Hematopoietic multipotent progenitor cell (in vitro differentiated cells): ENCODE measurements at regions not wholly inside any gene's neighbourhood (a gene's known extent, or its start where the extent isn't known, plus 50 kb on each side); places are given as distances from the start of the nearest gene placed in this dataset.
"Not testable (repeated sequence)": the region's sequence is repeated elsewhere in the genome, so short reads cannot be mapped to it uniquely, and the experiment has no call there.

Experiments used
- DNase-seq, 3 donors: peaks; one replicate each; pipeline ENCODE4 v3.0.0-alpha.2; 2011 to 2015; ENCODE audit warnings: low read depth in 2 of 3, low spot score in 2 of 3

DNA sequence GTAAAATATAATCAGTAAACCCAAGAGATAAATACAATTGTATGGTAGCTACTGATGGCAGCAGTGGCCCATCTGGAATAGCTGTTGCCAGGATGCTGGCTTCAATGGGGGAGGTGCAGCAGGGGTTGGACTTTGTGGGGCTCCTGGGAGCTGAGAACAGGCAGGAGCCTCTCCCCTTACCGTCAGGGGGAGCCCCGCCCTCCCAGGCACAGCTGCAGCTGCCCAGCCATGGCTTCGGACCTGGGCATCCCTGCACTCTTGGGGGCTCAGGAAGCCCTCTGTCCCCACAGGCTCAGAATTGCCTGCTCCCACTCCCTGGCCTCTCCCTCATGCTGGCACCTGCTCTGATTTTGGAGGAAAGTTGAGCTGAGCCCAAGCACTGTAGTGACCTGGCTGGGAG, 741.1 kb downstream of the CDH11 start:
- DNase-seq: no peak

DNA sequence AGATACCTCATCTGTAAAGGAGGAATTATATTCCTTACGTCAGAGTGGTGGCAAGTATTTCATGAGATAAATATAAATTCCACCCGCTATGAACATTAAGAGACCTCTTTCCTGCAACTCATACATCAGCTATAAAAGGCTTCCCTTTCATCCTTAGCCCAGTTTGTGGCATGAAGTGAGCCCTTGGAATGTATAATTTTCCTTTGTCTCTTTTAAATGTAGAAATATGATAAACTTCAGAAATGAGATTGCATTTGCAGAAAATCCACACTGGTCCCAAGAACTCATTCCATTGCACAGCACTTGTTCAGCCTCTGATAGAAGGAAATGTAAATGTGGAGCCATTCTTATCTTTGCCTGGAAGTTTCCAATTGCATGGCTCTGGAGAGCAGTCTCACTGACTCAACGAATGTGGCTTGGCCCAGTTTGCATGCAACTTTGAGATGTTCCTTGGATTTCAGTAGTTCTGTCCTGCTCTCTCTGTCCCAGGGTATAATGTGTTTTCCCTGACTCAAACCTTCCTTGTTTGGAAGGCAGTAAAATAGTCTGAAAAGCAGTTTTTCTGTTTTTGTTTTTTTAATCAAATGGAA, 746.4 kb downstream of the CDH11 start:
- DNase-seq: no peak

GRCh38 chr16:64370112-64370511, 751.8 kb downstream of the CDH11 start:
- DNase-seq: no peak

DNA sequence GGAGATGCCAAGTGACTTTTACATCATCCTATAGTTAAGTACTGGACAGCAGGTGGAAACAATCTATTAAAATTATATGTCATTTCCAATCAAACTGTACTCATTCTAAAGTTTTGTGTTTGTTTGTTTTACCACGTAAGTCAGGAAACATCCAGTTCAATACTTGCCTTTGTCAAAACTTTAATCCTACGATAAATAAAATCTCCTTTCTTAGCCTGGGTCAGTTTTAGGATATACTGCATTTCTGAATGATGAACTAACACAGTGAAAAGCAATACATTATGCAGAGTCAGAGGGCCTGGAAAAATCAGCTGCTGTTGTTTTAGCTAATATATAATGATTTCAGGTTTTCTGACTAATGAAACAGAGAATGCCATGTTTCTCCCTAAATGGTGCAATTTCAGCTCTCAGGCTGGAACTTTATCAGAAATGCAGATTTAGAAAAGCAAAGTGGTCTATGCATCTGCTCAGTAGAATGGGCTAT, 756.4 kb downstream of the CDH11 start:
- DNase-seq: no peak

GRCh38 chr16:64364894-64365293, 757.0 kb downstream of the CDH11 start:
- no peak for DNase-seq

DNA sequence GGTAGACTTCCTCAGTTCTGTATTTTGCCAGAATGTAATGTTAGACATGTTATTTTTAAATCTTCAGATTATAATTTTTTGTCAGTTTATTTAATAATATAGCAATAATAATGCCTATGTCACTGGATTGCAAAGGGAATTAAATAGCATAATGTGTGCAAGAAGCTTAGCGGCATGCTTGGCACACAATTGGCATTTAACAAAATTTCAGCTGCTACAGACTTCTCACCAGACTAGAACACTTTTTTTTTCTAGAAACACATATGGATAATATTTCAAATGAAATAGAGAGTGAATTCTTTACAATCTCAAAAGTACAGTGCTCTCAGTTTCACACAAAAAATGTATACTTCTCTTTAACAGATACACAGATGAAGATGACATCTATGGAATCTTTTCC, 757.4 kb downstream of the CDH11 start:
- no peak for DNase-seq

GRCh38 chr16:64364016-64364415, 757.8 kb downstream of the CDH11 start:
- DNase-seq: no peak

DNA sequence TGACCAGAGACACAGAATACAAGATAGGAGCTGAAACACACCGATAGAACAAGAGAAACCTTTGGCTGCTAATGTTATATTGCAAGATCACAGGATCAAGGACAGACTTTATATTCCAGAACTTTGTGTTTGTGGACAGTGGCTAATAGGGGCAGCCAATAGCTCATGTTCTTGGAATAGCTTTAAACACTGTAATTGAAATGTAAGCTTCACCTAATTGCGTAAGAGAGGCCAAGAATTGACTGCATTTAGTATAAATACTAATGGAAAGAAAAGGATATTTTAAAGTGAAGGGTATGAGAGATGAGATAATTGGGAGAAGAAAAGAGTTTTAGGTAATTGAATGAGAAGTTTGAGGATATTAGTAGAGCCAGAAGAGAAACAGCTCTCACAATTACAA, 758.8 kb downstream of the CDH11 start:
- no peak for DNase-seq

DNA sequence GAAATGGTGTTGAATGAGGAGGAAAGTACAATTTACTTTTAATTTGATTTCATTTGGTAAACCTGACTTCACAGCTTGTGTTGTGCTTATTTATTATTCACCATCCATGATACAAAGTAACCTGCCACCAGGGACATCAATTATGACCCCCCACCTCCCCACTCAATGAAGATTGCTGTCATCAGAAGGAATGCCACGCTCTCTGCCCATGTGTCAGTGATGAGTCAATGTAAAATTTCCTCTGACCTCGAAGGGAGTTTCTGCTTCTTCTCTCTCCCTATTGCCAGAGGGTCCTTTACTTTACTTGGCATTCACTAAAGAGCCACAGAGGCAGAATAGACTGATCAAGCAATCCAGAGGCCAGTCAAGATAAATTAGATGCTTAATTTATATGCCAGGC, 759.7 kb downstream of the CDH11 start:
- no peak for DNase-seq

DNA sequence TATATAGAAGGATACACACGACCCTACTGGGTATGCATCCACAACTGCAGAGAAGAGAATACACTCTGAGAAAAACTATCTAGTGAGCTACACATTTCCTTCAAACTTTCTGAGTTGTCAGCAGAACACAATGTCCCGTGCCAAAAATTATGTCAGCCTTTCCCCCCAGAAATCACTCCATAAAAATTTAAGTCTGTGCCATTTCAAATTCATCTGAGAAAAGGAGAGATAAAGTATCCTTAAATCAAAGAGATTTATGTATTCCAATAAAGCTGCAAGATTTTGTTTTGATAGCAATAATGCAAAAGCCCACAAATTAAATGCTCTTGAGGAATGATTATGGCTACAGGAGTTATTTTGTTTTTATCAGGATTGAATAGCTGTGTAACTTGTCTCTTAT, 760.1 kb downstream of the CDH11 start:
- DNase-seq: no peak

DNA sequence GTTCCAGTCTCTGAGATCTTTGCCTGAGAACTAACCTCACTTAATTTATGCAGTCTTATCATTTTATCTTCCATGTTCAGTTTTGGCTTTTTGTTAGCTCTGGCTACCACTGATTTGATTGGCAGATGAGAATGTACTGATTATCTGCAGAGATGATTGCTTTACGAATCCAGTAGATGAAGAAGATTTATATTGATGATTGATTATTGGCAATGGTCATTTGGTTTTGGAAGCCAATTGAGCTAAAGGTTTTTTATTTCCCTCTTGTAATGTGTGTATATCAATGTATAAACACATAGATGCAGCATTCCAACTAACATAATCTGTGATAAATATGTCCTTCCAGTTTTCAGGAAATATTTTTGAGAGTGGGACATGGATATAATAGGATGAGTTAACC, 763.6 kb downstream of the CDH11 start:
- DNase-seq: no peak

- no peak for DNase-seq
Measured at GRCh38 chr16:64356267-64356666, 765.6 kb downstream of the CDH11 start.

- no peak for DNase-seq
Measured at GRCh38 chr16:64352246-64352645, 769.6 kb downstream of the CDH11 start.

DNA sequence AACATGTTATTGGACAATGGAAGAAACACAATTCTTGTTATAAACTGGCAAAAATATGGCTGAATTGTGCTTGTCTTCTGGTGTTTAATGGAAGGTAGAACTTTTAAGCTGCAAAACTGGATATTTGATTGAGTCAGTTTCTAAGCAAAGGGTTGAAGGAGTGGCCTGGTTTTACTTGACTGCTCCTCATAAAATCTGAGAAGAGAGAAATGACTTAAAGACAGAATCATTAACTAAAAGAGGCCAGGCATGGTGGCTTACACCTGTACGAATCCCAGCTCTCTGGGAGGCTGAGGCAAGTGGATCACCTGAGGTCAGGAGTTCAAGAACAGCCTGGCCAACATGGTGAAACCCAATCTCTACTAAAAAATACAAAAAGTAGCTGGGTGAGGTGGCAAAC, 770.7 kb downstream of the CDH11 start:
- DNase-seq: no peak

- no peak for DNase-seq
Measured at GRCh38 chr16:64346080-64346479, 775.8 kb downstream of the CDH11 start.

DNA sequence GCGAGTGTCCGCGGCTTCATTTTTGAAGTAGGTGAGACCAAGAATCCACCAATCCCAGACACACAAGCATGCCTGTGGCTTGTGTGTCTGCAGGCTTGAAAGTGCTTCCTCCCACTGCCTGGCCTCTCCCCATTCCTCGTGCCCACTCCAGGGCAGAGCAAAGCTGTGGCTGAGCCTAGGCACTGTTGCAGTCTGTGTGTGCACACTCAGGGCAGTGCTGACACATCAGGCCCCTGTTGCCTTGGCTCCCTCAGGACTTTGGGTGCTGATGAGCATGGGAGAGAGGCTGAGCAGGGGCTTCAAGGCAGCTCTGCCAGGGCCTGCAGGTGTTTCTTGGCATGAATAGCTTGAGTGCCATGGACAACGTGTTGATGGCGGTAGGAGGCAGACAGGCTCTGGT, 776.7 kb downstream of the CDH11 start:
- no peak for DNase-seq

DNA sequence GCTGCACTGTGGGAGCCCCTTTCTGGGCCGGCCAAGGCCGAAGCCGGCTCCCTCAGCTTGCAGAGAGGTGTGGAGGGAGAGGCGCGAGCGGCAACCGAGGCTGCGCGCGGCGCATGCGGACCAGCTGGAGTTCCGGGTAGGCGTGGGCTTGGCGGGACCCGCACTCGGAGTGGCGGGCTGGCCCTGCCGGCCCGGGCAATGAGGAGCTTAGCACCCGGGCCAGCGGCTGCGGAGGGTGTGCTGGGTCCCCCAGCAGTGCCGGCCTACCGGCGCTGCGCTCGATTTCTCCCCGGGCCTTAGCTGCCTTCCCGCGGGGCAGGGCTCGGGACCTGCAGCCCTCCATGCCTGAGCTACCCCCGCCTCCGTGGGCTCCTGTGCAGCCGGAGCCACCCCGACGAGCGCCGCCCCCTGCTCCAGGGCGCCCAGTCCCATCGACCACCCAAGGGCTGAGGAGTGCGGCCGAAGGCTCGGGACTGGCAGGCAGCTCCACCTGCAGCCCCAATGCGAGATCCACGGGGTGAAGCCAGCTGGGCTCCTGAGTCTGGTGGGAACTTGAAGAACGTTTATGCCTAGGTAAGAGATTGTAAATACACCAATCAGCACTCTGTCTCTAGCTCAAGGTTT, 777.9 kb downstream of the CDH11 start:
- DNase-seq: not testable (repeated sequence)

DNA sequence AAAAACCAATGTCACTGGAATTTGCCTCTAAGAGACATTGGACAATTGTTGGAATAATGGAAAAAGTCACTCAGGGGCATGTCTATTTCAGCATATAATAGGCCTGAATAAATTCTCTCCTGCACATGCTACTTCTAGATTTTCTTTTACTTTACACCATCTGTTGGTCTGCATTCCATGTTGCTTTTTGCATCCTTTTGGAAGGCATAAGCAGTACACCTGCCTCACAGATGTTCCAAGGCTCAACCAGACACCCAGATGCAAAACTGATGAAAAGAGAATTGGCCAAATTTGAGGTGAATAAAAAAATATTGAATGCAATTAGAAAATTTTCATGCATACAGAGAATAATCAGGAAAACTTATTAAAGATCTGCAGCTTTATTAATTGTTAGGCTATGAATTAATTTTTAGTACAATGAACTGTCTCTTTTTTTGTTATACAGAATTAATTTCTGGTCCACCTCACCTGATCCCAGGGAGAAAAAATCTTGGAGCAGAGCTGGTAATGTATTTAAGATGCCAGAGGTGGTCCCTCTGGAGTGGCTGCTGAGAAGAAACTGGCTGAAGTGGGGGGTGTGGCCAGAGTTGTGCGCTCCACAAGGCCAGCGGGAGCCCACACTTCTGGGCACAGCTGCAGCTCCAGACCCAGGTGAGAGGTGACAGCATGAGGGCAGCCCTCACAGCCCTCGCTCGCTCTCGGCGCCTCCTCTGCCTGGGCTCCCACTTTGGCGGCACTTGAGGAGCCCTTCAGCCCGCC, 778.6 kb downstream of the CDH11 start:
- DNase-seq: no peak

GRCh38 chr16:64341336-64341735, 780.5 kb downstream of the CDH11 start:
- DNase-seq: not testable (repeated sequence)

DNA sequence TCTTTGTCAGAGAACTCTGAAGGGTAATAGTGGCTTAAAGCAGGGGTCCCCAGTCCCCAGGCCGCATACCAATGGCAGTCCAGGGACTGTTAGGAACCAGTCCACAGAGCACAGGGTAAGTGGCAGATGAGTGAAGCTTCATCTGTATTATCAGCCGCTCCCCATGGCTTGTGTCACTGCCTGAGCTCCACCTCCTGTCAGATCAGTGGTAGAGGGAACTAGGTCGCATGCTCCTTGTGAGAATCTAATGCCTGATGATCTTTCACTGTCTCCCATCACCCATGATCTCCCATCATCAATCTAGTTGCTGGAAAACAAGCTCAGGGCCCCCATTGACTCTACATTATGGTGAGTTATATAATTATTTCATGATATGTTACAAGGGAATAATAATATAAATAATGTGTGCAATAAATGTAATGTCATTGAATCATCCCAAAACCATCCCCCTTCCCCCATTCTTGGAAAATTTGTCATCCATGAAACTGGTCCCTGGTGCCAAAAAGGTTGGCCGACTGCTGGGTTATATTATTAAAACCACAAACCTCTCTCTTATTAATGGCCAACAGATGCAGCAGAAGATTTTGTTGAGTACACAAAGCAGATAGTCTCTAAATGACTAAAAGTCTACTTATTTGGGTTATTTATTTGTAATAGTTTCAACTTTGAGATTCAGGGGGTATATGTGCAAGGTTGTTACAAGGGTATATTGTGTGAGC, 782.7 kb downstream of the CDH11 start:
- no peak for DNase-seq

- DNase-seq: no peak
Measured at GRCh38 chr16:64321881-64322280, 800.0 kb downstream of the CDH11 start.
